Testis (tissue), 2 donors: ENCODE measurements at regions not wholly inside any gene's neighbourhood (a gene's known extent, or its start where the extent isn't known, plus 50 kb on each side); places are given as distances from the start of the nearest gene placed in this dataset.

Experiments
- CTCF ChIP-seq, 3 experiments: fragments of 450-650 bp in 2 of 3; fragments of 200-600 bp in 1 of 3; sonication (generic) in 1 of 3; IDR thresholded peaks; one replicate each; pipeline ENCODE4 v1.5.1; 2016 to 2019; ENCODE audit warnings: antibody characterized with exemption in 3 of 3, mild to moderate bottlenecking in 2 of 3, moderate library complexity in 1 of 3
- POLR2A ChIP-seq: fragments of 450-650 bp; IDR thresholded peaks from one replicate; pipeline ENCODE4 v1.6.1; 2017; ENCODE audit warnings: antibody characterized with exemption, mild to moderate bottlenecking, moderate library complexity

- TF ChIP-seq CTCF (IDR thresholded peaks at IDR 0.05) (no peak), POLR2A (no peak)
Measured at GRCh38 chrX:41024755-41025154, 60.5 kb upstream of the USP9X start.
